SJSA1 (cell line): ENCODE measurements at regions not wholly inside any gene's neighbourhood (a gene's known extent, or its start where the extent isn't known, plus 50 kb on each side); places are given as distances from the start of the nearest gene placed in this dataset.

Experiments
- DNase-seq, 2 experiments: peaks; one replicate each; pipeline ENCODE4 v3.0.0-alpha.2; 2015 to 2020; ENCODE audit warnings: low spot score in 2 of 2, low read depth in 1 of 2
- H3K27ac ChIP-seq: fragments of 250-450 bp; sonication (Bioruptor Pico); 2 replicates; pipeline ENCODE4 v1.5.1; 2020; ENCODE audit warnings: mild to moderate bottlenecking, moderate library complexity
- H3K27me3 ChIP-seq: fragments of 250-450 bp; sonication (Bioruptor Pico); replicated peaks from 2 replicates; pipeline ENCODE4 v1.5.1; 2020; ENCODE audit warnings: mild to moderate bottlenecking, moderate library complexity
- H3K36me3 ChIP-seq: fragments of 250-450 bp; sonication (Bioruptor Pico); 2 replicates; pipeline ENCODE4 v1.5.1; 2020; ENCODE audit warnings: mild to moderate bottlenecking
- H3K4me1 ChIP-seq: fragments of 250-450 bp; sonication (Bioruptor Pico); replicated peaks from 2 replicates; pipeline ENCODE4 v1.6.1; 2021; ENCODE audit warnings: mild to moderate bottlenecking
- H3K4me3 ChIP-seq: fragments of 250-450 bp; sonication (Bioruptor Pico); 2 replicates; pipeline ENCODE4 v1.5.1; 2020; ENCODE audit warnings: mild to moderate bottlenecking
- H3K9me3 ChIP-seq: fragments of 250-450 bp; sonication (Bioruptor Pico); replicated peaks from 2 replicates; pipeline ENCODE4 v1.5.1; 2020; ENCODE audit warnings: mild to moderate bottlenecking

DNA sequence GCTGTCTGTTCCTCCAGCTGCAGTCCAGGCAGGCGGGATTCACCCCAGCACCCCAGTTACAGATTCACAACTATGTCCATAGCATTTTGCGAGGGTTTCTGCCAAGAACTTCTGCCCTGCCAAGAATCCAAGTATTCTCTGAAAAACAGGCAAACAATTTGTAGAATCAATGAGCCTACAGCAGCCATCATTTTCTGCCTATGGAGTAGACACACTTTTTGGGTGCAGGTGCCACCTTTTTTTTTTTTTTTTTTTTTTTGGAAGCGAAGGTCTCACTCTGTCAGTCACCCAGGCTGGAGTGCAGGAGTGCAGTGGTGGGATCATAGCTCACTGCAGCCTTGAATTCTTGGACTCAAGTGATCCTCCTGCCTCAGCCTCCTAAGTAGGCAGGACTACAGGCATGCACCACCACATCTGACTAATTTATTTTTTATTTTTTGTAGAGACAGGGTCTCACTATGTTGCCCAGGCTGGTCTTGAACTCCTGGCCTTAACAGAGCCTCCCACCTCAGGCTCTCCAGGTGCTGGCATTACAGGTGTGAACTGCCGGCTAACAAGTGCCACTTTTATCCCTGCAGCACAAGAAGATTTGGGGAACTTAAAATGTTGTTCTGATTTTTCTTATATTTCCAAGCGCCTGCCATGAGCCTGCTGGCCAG, 195.1 kb downstream of the SNX19 start:
- Histone ChIP-seq H3K9me3 (no peaks in the 10 kb centered on the region), H3K27me3 (no peaks in the 10 kb centered on the region), H3K4me1 (peaks cover 21% of the 10 kb centered on the region)

DNA sequence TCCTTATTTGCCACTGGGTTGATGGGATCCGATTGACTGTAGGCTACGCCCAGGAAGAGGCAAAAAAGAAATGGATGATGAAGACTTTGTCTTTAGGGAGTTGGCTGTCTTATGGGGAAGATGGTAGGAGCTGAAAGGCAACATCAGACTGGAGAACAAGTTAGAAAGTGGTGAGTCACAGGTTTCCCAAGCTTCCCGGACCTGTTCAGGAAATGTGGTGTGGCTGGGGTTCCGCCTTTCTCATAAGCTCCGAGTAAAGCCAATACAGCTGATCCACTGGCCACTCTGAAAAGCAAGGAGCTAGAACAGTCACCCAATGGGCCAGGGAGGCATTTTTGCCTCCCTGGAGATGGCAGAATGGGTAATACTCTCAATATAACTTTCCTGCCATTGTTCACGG, 194.5 kb downstream of the SNX19 start:
- H3K4me3 ChIP-seq, result no peak overlapping the region
- DNase-seq, result no peak
- H3K4me1 ChIP-seq, result peaks cover 26% of the 10 kb centered on the region
- H3K36me3 ChIP-seq, result no peaks in the 10 kb centered on the region
- no peaks in the 10 kb centered on the region for H3K27me3 ChIP-seq
- H3K9me3 ChIP-seq, result no peaks in the 10 kb centered on the region
- H3K27ac ChIP-seq, result no peak overlapping the region

More for the DNA sequence above, 195.1 kb downstream of the SNX19 start:
- H3K36me3 ChIP-seq, result no peaks in the 10 kb centered on the region
- no peak overlapping the region for H3K4me3 ChIP-seq
- DNase-seq, result no peak
- H3K27ac ChIP-seq, result no peak overlapping the region

DNA sequence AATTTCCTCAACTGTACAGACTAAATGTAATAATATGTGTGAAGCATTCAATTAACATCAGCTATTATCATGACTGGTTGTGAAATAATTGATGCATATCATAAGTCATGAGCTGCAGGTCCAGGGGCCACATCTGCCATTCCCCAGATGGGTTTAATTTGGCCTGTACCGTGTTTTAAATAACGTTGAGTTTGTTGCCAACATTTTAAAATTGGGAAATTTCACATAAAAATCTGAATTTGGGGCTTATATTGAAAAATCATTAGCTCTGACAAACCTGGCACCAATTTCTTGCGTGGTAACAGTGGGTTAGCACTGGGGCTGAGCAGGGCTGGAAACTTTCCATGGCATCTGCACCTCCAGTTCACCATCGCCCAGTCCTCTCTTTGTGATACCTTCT, 193.9 kb downstream of the SNX19 start:
- Histone ChIP-seq H3K4me1 (peaks cover 26% of the 10 kb centered on the region), H3K9me3 (no peaks in the 10 kb centered on the region), H3K4me3 (no peak overlapping the region), H3K36me3 (no peaks in the 10 kb centered on the region), H3K27ac (no peak overlapping the region), H3K27me3 (no peaks in the 10 kb centered on the region)
- DNase-seq, result no peak

DNA sequence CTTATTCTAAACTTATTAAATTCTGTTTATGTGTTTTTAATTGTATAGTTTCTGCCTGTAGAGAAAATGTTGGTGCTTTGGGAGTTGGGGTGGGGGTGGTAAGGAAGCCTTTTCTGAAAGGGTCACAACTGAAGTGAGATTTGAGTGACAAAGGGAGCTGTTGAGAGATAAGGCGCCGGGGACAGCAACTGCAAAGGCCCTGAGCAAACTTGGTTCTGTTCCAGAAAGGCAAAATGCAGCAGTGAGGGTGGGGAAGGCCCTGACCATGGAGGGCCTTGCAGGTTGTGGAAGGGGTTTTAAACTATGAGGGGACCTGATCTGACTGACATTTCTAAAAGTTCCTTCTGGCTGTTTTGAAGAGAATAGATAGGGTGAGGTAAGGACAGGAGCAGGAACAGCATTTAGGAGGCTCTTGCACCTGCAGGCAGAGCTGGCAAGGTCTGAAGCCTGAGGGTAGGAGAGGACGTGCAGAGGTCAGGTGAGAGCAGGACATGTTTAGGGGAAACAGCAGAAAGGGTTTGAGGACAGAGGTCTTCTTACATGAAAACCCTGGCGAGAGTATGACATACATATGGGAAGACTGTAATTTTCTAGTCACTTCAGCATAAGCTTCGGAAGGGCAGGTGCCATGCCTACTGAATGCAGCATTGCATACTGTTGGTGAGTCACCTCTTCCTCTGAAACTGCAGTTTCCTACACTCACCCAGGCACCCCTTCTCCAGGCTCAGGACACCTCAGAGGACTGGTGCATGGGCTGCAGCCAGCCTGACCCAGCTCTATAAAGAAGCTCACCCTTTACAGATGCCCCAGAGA, 190.7 kb downstream of the SNX19 start:
- peaks cover 10% of the 10 kb centered on the region for H3K4me1 ChIP-seq
- H3K4me3 ChIP-seq, result no peak overlapping the region
- H3K27ac ChIP-seq, result no peak overlapping the region
- H3K27me3 ChIP-seq, result no peaks in the 10 kb centered on the region
- H3K9me3 ChIP-seq, result no peaks in the 10 kb centered on the region
- H3K36me3 ChIP-seq, result no peaks in the 10 kb centered on the region
- no peak for DNase-seq

DNA sequence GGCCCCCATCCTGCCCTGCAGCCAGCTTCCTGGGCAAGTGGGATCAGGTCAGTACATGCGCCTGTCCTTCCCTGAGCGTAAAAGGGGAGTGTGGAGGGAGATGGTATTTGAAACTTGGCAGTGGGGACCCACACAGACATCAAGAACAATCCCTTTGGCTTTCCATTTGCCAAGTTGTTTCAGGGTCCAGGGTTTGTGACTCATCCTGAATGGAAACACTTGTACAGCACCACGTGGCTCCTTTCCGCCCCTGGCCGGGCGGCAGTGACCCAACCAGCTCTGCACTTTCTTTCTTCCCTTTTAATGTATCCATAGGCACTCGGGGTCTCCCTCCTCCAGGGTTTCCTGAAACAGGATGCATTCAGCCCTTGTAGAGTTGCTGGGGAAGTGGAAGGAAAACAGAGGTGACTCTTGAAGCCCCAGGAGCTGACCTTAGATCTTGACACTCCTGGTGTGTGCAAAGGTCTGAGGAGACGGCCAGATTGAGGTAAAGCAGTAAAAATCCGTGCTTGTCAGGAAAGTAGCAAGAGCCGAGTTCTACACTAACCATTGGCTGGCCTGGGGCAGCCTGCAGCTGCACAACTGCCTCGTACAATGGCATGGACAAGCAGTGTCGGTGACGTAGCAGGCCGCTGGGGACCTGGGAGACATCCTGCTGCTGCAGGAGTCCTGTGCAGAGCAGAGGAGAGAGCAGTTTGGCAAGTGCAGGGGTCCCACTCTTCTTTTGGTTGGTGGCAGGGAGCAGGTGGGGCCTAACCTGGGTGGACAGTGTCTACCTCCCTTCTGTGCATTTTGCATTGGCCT, 189.8 kb downstream of the SNX19 start:
- no peak for DNase-seq

DNA sequence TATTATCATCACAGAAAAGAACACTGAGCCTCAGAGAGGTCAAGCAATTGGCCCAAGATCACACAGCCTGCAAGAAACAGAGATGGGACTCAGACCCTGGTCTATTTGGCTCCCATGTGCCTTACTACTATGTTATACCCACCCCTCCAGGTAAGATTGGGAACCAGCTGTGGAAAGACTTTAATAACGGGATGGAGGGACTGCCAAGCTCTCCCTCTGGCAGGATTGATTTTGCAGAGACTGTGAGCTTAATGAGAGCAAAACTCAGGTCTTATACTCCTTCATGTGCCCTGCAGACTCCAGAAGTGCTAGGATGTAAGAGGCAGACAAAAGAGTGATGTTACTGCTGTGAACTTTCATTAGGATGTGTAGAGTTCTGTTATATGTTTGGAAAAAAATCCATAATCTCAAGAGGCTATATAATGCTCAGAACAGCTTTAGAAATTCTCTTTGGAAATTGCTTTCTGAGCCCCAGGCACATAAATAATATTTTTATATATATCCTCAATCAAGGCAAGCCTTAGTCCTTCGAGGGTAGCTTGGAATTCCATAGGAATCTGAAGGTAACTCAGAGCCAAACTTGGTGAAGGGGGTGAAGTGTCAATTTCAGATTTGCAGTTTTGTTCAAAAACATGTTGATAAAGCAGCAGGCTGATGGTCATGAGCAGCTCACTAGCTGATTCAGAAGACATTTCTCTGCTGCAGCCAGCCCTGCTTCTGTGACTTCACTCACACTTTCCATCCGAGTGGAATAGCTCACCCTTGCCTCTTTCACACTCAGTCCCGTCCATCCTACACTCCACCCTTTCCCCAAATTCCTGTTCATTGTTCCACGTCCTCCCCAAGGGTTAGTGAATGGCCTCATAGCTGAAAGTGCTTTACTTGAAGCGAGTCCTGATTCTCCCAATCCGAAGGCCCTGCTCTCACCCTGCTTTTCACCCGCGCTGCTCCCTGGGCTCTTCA, 188.8 kb downstream of the SNX19 start:
- H3K4me1 ChIP-seq, result peaks cover 10% of the 10 kb centered on the region
- H3K9me3 ChIP-seq, result no peaks in the 10 kb centered on the region
- no peak for DNase-seq
- H3K27me3 ChIP-seq, result no peaks in the 10 kb centered on the region
- H3K27ac ChIP-seq, result no peak overlapping the region
- no peaks in the 10 kb centered on the region for H3K36me3 ChIP-seq
- H3K4me3 ChIP-seq, result no peak overlapping the region

More for the DNA sequence above, 189.8 kb downstream of the SNX19 start:
- H3K4me3 ChIP-seq, result no peak overlapping the region
- peaks cover 10% of the 10 kb centered on the region for H3K4me1 ChIP-seq
- no peak overlapping the region for H3K27ac ChIP-seq
- no peaks in the 10 kb centered on the region for H3K27me3 ChIP-seq
- no peaks in the 10 kb centered on the region for H3K36me3 ChIP-seq
- no peaks in the 10 kb centered on the region for H3K9me3 ChIP-seq

DNA sequence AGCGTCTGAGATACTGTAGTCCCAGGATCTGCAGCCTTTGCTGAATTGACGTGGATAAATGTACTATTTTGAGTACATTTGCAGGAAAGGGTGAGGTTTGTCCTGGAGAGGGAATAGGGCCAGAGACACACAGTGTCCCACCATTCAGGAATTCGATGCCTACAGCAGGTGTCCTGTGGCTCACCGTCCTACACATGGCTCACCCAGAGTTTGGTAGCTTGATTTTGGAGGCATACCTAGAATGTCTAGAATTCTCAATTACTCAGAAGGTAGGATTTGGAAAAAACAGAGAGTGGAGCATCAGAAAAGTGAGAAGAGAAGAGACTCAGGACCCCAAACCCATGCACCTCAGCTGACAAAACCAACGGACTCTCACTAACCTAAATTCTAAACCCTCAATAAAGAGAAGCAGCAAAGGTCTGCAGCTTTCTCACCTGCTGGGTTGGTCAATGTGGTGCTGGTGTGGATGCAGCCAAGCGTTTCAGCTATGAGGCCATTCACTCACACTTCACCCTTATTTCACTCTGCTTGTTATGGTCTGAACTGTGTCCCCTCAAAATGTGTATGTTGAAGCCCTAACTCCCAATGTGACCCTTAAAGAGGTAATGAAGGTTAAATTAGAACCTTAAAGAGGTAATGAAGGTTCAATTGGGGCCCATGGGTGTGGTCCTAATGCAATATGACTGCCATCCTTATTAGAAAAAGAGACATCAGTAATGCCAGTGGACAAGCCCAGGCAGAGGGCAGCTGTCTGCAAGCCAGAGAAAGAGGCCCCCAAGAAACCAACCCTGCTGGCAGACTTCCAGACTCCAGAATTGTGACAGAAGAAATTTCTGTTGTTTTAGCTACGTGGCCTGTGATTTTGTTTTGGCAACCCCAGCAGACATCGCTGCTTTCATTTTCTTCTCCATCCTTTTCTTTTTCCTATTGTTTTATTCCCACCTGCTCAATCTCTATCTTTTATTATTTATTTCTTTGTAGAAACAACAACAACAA, 187.8 kb downstream of the SNX19 start:
- no peak for DNase-seq
- no peaks in the 10 kb centered on the region for H3K36me3 ChIP-seq
- no peaks in the 10 kb centered on the region for H3K27me3 ChIP-seq
- no peaks in the 10 kb centered on the region for H3K9me3 ChIP-seq
- no peak overlapping the region for H3K27ac ChIP-seq
- peaks cover 10% of the 10 kb centered on the region for H3K4me1 ChIP-seq
- no peak overlapping the region for H3K4me3 ChIP-seq

DNA sequence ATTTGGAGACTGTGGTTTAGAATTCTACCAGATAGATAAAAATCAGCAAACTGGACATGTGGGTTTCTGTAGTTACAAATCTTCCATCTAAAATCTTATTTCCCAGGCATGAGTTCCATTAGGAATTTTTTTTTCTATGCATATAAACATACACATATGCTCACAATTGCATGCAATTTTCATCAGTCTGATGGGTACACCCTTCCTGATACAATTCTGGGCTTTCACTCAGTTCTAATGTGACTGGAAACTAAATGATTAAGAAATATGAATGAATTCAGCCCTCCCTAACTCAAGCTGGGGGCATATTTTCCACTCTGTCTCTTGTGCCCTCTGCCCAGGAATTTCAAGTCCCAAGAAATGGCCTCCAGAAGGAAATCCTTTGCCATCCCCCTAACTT, 187.1 kb downstream of the SNX19 start:
- no peaks in the 10 kb centered on the region for H3K27me3 ChIP-seq
- H3K27ac ChIP-seq, result no peak overlapping the region
- DNase-seq, result no peak
- H3K9me3 ChIP-seq, result no peaks in the 10 kb centered on the region
- peaks cover 10% of the 10 kb centered on the region for H3K4me1 ChIP-seq
- no peak overlapping the region for H3K4me3 ChIP-seq
- H3K36me3 ChIP-seq, result no peaks in the 10 kb centered on the region

DNA sequence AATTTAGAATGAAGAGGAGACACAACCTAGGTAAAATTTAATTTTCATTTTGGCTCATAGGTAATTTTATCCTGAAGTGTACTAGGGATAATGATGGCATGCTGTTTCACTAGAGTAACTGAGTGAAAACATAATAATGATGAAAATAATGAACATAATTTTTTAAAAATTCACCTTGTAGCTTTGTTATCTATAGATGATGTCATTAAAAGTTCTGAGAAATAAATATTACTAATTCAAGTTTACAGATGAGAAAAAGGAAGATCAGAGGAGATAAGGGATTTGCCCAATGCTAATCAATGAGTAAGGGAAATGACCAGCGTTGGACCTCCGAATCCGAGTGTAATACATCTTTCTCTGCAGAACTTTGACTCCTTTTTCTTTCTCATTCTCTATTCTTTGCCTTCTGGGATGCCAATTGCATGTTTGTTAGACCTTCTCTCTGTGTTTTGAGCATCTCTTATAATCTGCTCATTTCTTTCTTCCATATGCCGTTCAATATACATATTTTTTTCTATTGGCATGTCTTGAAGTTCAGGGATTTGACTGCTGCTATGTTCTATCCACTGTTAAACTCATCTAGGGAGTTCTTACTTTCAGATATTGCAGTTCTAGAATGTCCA, 186.5 kb downstream of the SNX19 start:
- DNase-seq, result no peak
- Histone ChIP-seq H3K27ac (no peak overlapping the region), H3K27me3 (no peaks in the 10 kb centered on the region), H3K4me1 (peaks cover 10% of the 10 kb centered on the region), H3K4me3 (no peak overlapping the region), H3K36me3 (no peaks in the 10 kb centered on the region), H3K9me3 (no peaks in the 10 kb centered on the region)

DNA sequence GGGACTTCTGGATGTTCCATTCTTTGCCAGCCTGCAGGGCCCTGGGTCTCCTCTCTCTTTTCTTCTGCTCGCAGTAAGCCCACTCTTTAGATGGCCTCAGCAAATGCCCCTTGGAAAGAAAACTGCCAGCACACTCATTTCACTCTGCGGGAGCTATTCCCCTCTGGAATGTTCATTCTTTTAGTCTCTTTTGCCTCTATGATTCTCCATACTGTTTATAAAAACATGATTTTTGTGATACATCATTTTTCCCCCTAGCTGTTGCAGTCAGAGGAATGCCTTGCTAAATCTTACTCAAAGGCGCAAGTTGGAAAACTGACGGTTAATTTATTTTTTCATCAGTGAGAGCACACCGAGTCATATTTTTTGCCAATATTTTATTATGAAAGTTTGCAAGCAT, 184.9 kb downstream of the SNX19 start:
- DNase-seq, result no peak
- Histone ChIP-seq H3K27ac (no peak overlapping the region), H3K36me3 (no peaks in the 10 kb centered on the region), H3K27me3 (no peaks in the 10 kb centered on the region), H3K9me3 (no peaks in the 10 kb centered on the region), H3K4me1 (peaks cover 3% of the 10 kb centered on the region), H3K4me3 (no peak overlapping the region)

DNA sequence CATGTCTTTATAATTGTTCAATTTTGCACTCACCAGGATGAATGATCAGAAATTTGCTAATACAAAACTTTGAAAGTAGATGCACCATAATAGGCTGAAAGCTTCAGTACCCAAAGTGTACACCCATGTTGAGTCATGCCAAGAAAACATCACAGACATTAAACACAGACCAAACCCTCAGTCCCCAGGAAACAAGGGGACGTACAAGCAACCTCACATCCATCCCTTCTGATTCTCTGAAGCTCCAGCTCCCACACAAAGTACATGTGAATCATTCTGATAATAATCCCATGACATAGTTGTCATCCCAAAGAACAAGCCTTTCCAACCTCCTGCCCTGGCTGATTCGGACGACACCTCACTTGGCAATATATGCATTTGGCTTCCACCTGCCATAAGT, 183.8 kb downstream of the SNX19 start:
- no peak overlapping the region for H3K4me3 ChIP-seq

More for the DNA sequence above, 183.8 kb downstream of the SNX19 start:
- no peak overlapping the region for H3K27ac ChIP-seq
- DNase-seq, result no peak
- no peaks in the 10 kb centered on the region for H3K36me3 ChIP-seq
- H3K9me3 ChIP-seq, result no peaks in the 10 kb centered on the region
- no peaks in the 10 kb centered on the region for H3K27me3 ChIP-seq
- H3K4me1 ChIP-seq, result no peaks in the 10 kb centered on the region
